HEK293T (cell line): ENCODE measurements at regions not wholly inside any gene's neighbourhood (a gene's known extent, or its start where the extent isn't known, plus 50 kb on each side); places are given as distances from the start of the nearest gene placed in this dataset.

Experiments used
- CTCF ChIA-PET: fragments of 350-600 bp; formaldehyde crosslinking; extraction: SDS; loops from one replicate; lab custom pipeline; 2021; ENCODE audit warnings: antibody characterized with exemption, inconsistent platforms; lab: Yijun Ruan, JAX
- POLR2A ChIA-PET: fragments of 350-600 bp; formaldehyde crosslinking; extraction: SDS; loops from one replicate; lab custom pipeline; 2020; ENCODE audit warnings: antibody characterized with exemption, inconsistent platforms; lab: Yijun Ruan, JAX
- DNase-seq: peaks from one replicate; pipeline ENCODE4 v3.0.0; 2012; ENCODE audit warnings: mixed read lengths; ENCODE audit errors: extremely low spot score
- ARNT ChIP-seq: fragments of 450-650 bp; IDR thresholded peaks from 2 replicates; pipeline ENCODE4 v1.6.1; 2017; ENCODE audit warnings: mild to moderate bottlenecking
- BHLHE40 ChIP-seq: fragments of 450-650 bp; IDR thresholded peaks from 2 replicates; pipeline ENCODE4 v1.6.1; 2016; ENCODE audit warnings: mild to moderate bottlenecking, moderate library complexity, borderline replicate concordance
- CTBP1 ChIP-seq: fragments of 450-650 bp; IDR thresholded peaks from 2 replicates; pipeline ENCODE4 v1.6.1; 2016; ENCODE audit warnings: borderline replicate concordance
- ELF4 ChIP-seq: fragments of 450-650 bp; IDR thresholded peaks from 2 replicates; pipeline ENCODE4 v1.6.1; 2017; ENCODE audit warnings: antibody characterized with exemption
- FOXA1 ChIP-seq: fragments of 450-650 bp; IDR thresholded peaks from 2 replicates; pipeline ENCODE4 v1.6.1; 2016; ENCODE audit warnings: mild to moderate bottlenecking
- FOXK2 ChIP-seq: fragments of 450-650 bp; IDR thresholded peaks from 2 replicates; pipeline ENCODE4 v1.6.1; 2016; ENCODE audit warnings: mild to moderate bottlenecking
- FOXM1 ChIP-seq: fragments of 450-650 bp; IDR thresholded peaks from 2 replicates; pipeline ENCODE4 v1.6.1; 2017; ENCODE audit warnings: mild to moderate bottlenecking, borderline replicate concordance
- HDGF ChIP-seq: fragments of 450-650 bp; IDR thresholded peaks from 2 replicates; pipeline ENCODE4 v1.6.1; 2017; ENCODE audit warnings: antibody characterized with exemption, borderline replicate concordance
- L3MBTL2 ChIP-seq: fragments of 450-650 bp; conservative IDR thresholded peaks from 2 replicates; pipeline ENCODE4 v1.6.1; 2016; ENCODE audit warnings: mild to moderate bottlenecking
- LEF1 ChIP-seq: fragments of 450-650 bp; IDR thresholded peaks from 2 replicates; pipeline ENCODE4 v1.6.1; 2017; ENCODE audit warnings: mild to moderate bottlenecking, borderline replicate concordance
- NFRKB ChIP-seq: fragments of 450-650 bp; IDR thresholded peaks from 2 replicates; pipeline ENCODE4 v1.6.1; 2016; ENCODE audit warnings: mild to moderate bottlenecking, moderate library complexity
- PKNOX1 ChIP-seq: fragments of 450-650 bp; IDR thresholded peaks from 2 replicates; pipeline ENCODE4 v1.6.1; 2016
- SP1 ChIP-seq: fragments of 450-650 bp; IDR thresholded peaks from 2 replicates; pipeline ENCODE4 v1.6.1; 2017
- SUZ12 ChIP-seq: fragments of 450-650 bp; IDR thresholded peaks from 2 replicates; pipeline ENCODE4 v1.6.1; 2016; ENCODE audit warnings: mild to moderate bottlenecking
- TARDBP ChIP-seq: fragments of 450-650 bp; IDR thresholded peaks from 2 replicates; pipeline ENCODE4 v1.6.1; 2016
- ZNF384 ChIP-seq: fragments of 450-650 bp; IDR thresholded peaks from 2 replicates; pipeline ENCODE4 v1.6.1; 2016

GRCh38 chr16:85430523-85431421 lies 182.3 kb upstream of the GSE1 start:
- TF ChIP-seq CTBP1 (no peak), TARDBP (no peak), ELF4 (no peak), FOXM1 (no peak), FOXA1 (no peak), HDGF (no peak), ZNF384 (no peak), SP1 (no peak), SUZ12 (no peak), PKNOX1 (no peak), L3MBTL2 (no peak), NFRKB (no peak), ARNT (no peak), LEF1 (no peak), FOXK2 (no peak), BHLHE40 (no peak)
- CTCF ChIA-PET: no interaction called here
- POLR2A ChIA-PET: no interaction called here
- DNase-seq: no peak

- TF ChIP-seq ZNF384 (no peak), PKNOX1 (peak; percentile 21; the same call in 1 of the 2 replicates)
- ChIA-PET CTCF (no interaction called here), POLR2A (no interaction called here)
Observed at GRCh38 chr16:85431431-85432124, 181.5 kb upstream of the GSE1 start.

DNA sequence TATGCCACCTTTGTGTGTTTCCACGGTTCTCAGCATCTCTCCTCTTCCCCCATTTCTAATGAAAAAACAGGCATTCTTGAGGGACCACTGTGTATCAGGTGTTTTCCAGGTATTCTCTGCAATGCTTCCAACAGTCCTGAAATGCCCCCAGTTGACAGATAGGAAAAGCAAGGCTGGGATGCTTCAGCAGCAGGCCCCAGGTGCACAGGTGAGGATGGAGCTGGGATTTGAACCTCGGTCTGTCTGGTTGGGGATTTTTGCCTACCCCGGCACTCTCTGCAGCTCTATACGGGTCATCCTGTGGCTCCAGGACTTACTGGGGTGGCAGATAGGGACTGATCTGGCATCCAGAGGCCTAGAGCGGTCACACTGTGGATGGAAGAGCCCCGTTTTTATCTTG lies 180.5 kb upstream of the GSE1 start:
- no peak for TF ChIP-seq SP1
- CTCF ChIA-PET: no interaction called here
- POLR2A ChIA-PET: no interaction called here
- no peak for DNase-seq

More at GRCh38 chr16:85431431-85432124, 181.5 kb upstream of the GSE1 start:
- no peak for DNase-seq

- ChIA-PET CTCF (no interaction called here), POLR2A (no interaction called here)
- DNase-seq: no peak
- TF ChIP-seq FOXM1 (no peak), CTBP1 (no peak), LEF1 (no peak), HDGF (no peak), FOXK2 (no peak), ZNF384 (no peak), L3MBTL2 (no peak), BHLHE40 (no peak), ELF4 (no peak), ARNT (no peak), NFRKB (no peak), SUZ12 (no peak), PKNOX1 (no peak), FOXA1 (no peak), TARDBP (no peak), SP1 (no peak)
Observed at GRCh38 chr16:85433477-85433876, 179.6 kb upstream of the GSE1 start.

DNA sequence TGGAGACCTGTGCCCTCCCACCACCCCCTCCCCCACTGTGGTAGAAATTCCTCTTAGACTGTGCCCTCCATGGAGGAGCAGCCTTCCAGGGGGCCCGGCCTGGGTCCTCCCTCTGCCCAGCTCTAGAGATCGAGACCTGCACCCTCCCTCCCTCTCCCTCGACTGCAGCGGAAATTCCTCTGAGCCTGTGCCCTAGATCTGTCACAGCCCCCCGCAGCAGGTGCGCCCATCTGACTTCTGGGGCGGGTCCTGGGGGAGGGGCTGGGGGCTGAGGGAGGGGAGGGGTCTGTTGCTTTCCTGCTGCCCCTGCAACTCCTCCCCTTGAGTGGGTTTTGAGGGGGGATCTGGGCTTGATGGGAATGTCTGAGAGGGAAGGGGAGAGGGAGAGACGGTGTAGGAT lies 177.8 kb upstream of the GSE1 start:
- ChIA-PET POLR2A (no interaction called here), CTCF (no interaction called here)
- TF ChIP-seq SP1: no peak
- TF ChIP-seq FOXM1: no peak
- no peak for TF ChIP-seq SUZ12
- TF ChIP-seq HDGF: no peak
- no peak for TF ChIP-seq ARNT
- no peak for DNase-seq

GRCh38 chr16:85435700-85436099 lies 177.4 kb upstream of the GSE1 start:
- TF ChIP-seq ARNT (no peak), L3MBTL2 (no peak), FOXM1 (no peak), ZNF384 (no peak), CTBP1 (no peak), HDGF (no peak), SP1 (no peak), SUZ12 (no peak)
- ChIA-PET CTCF (no interaction called here), POLR2A (no interaction called here)
- no peak for DNase-seq

DNA sequence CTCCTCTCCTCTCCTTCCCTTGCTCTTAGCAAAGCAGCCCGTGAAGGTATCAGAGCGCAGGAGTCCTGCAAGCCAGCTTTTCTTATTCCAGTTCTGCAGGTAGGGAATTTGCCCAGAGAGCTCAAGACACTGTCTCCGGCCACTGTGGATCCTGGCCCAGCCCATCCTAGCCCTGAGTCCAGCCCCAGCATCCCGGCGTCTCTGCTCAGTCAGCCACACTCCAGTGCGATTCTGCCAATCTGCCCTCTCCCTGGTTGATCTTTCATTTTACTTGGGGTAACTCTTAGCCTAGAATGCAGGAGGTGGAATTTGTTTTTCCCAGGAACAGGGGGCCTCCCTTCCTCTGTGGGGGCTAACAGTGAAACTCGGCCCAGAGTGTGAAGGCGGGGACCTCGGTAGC lies 176.9 kb upstream of the GSE1 start:
- DNase-seq: no peak
- ChIA-PET POLR2A (no interaction called here), CTCF (interaction anchor here (0.7 kb wide), 1 partner anchor 121 kb away, joined by 3 read pairs; no protein-coding TSS in a partner anchor)
- TF ChIP-seq ELF4 (no peak), SP1 (no peak), ZNF384 (no peak), LEF1 (no peak), TARDBP (no peak), FOXK2 (no peak), HDGF (no peak)
